Sigmoid colon (tissue), 3 donors: ENCODE measurements at regions not wholly inside any gene's neighbourhood (a gene's known extent, or its start where the extent isn't known, plus 50 kb on each side); places are given as distances from the start of the nearest gene placed in this dataset.

Source experiments
- POLR2A ChIP-seq, 2 donors: fragments of 450-650 bp; IDR thresholded peaks; one replicate each; pipeline ENCODE4 v1.6.1; 2016; ENCODE audit warnings: antibody characterized with exemption in 2 of 2, mild to moderate bottlenecking in 2 of 2, moderate library complexity in 2 of 2
- TF ChIP-seq, protein P1 (sequence below), 4 experiments: fragments of 450-650 bp in 3 of 4; fragments of 200-600 bp in 1 of 4; IDR thresholded peaks; one replicate each; pipeline ENCODE4 v1.5.1; 2016 to 2019; ENCODE audit warnings: antibody characterized with exemption in 4 of 4, mild to moderate bottlenecking in 3 of 4, moderate library complexity in 2 of 4

DNA sequence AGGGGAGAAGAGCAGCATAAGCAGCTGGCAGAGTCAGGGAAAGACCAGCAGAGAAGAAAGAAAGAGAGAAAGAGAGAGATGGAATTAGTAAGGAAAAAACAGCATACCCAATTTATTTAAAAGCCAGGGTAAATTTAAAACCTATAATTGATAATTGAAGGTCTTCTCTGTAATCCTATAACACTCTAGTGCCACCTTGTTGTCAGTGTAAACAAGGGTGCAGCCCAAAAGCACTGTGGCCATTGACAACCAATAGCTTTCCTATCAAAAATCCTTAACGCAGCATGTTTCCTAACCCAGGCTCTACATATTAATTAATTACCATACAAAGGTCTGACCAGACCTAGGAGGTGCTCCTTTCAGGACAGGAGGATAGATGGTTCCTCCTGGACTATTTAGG is 447.2 kb upstream of the HSFY2 start:
- TF ChIP-seq, protein P1, sequence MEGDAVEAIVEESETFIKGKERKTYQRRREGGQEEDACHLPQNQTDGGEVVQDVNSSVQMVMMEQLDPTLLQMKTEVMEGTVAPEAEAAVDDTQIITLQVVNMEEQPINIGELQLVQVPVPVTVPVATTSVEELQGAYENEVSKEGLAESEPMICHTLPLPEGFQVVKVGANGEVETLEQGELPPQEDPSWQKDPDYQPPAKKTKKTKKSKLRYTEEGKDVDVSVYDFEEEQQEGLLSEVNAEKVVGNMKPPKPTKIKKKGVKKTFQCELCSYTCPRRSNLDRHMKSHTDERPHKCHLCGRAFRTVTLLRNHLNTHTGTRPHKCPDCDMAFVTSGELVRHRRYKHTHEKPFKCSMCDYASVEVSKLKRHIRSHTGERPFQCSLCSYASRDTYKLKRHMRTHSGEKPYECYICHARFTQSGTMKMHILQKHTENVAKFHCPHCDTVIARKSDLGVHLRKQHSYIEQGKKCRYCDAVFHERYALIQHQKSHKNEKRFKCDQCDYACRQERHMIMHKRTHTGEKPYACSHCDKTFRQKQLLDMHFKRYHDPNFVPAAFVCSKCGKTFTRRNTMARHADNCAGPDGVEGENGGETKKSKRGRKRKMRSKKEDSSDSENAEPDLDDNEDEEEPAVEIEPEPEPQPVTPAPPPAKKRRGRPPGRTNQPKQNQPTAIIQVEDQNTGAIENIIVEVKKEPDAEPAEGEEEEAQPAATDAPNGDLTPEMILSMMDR (IDR thresholded peaks at IDR 0.05) = no peak
- no peak for TF ChIP-seq POLR2A (IDR thresholded peaks at IDR 0.05)
